HL-60 (cell line): ENCODE measurements at regions not wholly inside any gene's neighbourhood (a gene's known extent, or its start where the extent isn't known, plus 50 kb on each side); places are given as distances from the start of the nearest gene placed in this dataset.
"Not testable (repeated sequence)": the region's sequence is repeated elsewhere in the genome, so short reads cannot be mapped to it uniquely, and the experiment has no call there.

Source experiments
- DNase-seq, 2 experiments: peaks; one replicate each; pipeline ENCODE4 v3.0.0-alpha.2; 2010 to 2020; ENCODE audit warnings: low read depth in 1 of 2, low spot score in 1 of 2
- H3K27ac ChIP-seq: fragments of 250-450 bp; sonication (Bioruptor Pico); replicated peaks from 2 replicates; pipeline ENCODE4 v1.5.1; 2020; ENCODE audit warnings: mild to moderate bottlenecking, moderate library complexity
- H3K27me3 ChIP-seq: fragments of 250-450 bp; sonication (Bioruptor Pico); 2 replicates; pipeline ENCODE4 v1.5.1; 2021; ENCODE audit warnings: mild to moderate bottlenecking, moderate library complexity; ENCODE audit not compliant: insufficient read depth, poor library complexity, severe bottlenecking
- H3K4me3 ChIP-seq: replicated peaks from 2 replicates; pipeline ENCODE4 v1.5.1; 2011; ENCODE audit warnings: mild to moderate bottlenecking, control low read depth, low read length; ENCODE audit not compliant: insufficient read depth
- GABPA ChIP-seq: IDR thresholded peaks from 2 replicates; pipeline ENCODE4 v1.6.1; 2012; ENCODE audit warnings: low read depth
- POLR2AphosphoS5 ChIP-seq: IDR thresholded peaks from 2 replicates; pipeline ENCODE4 v1.6.1; 2012; ENCODE audit warnings: low read depth
- SPI1 ChIP-seq: IDR thresholded peaks from 2 replicates; pipeline ENCODE4 v1.6.1; 2012; ENCODE audit warnings: low read depth, mild to moderate bottlenecking, borderline replicate concordance
- TF ChIP-seq, protein P1 (sequence below): IDR thresholded peaks from 2 replicates; pipeline ENCODE4 v1.6.1; 2012; ENCODE audit warnings: low read depth; ENCODE audit not compliant: insufficient replicate concordance
- TF ChIP-seq, protein P2 (sequence below): IDR thresholded peaks from one replicate; pipeline ENCODE4 v1.5.1; 2011; ENCODE audit warnings: low read length, control low read depth, inconsistent platforms; ENCODE audit not compliant: insufficient read depth

DNA sequence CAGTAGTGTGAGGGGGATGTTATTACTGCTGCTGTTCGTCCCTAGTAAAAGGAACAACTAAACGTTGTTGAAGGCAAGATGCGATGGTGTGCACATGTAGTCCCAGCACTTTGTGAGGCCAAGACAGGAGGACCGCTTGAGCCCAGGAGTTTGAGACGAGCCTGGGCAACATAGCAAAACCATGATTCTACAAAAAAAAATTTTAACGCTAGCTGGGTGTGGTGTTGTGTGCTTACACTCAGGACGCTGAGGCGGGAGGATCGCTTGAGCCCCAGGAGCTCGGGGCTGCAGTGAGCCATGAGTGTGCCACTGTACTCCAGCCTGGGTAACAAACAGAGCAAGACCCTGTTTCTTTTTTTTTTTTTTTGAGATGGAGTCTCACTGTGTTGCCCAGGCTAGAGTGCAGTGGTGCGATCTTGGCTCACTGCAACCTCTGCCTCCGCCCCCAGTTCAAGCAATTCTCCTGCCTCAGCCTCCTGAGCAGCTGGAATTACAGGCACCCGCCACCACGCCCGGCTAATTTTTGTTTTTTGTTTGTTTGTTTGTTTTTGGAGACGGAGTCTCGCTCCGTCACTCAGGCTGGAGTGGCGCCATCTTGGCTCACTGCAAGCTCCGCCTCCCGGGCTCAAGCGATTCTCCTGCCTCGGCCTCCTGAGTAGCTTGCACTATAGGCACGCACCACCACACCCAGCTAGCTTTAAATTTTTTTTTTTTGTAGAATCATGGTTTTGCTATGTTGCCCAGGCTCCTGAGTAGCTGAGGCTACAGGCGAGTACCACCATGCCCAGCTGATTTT, 87.3 kb downstream of the MYL12B start:
- H3K4me3 ChIP-seq, DNase-seq, H3K27me3 ChIP-seq, H3K27ac ChIP-seq: not testable (repeated sequence)

DNA sequence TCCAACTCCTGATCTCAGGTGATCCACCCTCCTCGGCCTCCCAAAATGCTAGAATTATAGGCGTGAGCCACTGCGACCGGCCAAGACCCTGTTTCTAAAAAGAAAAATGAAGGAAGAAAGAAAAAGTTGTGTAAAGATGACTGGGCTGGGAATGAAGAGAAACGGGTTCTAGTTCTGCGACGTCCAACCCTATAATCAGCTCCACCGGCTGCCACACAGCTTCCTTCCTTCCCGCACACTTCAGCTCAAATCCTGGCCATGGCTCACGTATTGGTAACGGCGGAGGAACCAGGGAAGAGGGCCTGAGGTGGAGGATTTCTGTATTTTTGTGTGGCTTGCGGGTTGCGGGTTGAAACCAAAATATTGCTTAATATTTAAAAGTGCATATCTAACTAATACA, 88.1 kb downstream of the MYL12B start:
- TF ChIP-seq POLR2AphosphoS5, result no peak
- TF ChIP-seq, protein P1, sequence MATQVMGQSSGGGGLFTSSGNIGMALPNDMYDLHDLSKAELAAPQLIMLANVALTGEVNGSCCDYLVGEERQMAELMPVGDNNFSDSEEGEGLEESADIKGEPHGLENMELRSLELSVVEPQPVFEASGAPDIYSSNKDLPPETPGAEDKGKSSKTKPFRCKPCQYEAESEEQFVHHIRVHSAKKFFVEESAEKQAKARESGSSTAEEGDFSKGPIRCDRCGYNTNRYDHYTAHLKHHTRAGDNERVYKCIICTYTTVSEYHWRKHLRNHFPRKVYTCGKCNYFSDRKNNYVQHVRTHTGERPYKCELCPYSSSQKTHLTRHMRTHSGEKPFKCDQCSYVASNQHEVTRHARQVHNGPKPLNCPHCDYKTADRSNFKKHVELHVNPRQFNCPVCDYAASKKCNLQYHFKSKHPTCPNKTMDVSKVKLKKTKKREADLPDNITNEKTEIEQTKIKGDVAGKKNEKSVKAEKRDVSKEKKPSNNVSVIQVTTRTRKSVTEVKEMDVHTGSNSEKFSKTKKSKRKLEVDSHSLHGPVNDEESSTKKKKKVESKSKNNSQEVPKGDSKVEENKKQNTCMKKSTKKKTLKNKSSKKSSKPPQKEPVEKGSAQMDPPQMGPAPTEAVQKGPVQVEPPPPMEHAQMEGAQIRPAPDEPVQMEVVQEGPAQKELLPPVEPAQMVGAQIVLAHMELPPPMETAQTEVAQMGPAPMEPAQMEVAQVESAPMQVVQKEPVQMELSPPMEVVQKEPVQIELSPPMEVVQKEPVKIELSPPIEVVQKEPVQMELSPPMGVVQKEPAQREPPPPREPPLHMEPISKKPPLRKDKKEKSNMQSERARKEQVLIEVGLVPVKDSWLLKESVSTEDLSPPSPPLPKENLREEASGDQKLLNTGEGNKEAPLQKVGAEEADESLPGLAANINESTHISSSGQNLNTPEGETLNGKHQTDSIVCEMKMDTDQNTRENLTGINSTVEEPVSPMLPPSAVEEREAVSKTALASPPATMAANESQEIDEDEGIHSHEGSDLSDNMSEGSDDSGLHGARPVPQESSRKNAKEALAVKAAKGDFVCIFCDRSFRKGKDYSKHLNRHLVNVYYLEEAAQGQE, result no peak
- no peak for TF ChIP-seq SPI1
- TF ChIP-seq, protein P2, sequence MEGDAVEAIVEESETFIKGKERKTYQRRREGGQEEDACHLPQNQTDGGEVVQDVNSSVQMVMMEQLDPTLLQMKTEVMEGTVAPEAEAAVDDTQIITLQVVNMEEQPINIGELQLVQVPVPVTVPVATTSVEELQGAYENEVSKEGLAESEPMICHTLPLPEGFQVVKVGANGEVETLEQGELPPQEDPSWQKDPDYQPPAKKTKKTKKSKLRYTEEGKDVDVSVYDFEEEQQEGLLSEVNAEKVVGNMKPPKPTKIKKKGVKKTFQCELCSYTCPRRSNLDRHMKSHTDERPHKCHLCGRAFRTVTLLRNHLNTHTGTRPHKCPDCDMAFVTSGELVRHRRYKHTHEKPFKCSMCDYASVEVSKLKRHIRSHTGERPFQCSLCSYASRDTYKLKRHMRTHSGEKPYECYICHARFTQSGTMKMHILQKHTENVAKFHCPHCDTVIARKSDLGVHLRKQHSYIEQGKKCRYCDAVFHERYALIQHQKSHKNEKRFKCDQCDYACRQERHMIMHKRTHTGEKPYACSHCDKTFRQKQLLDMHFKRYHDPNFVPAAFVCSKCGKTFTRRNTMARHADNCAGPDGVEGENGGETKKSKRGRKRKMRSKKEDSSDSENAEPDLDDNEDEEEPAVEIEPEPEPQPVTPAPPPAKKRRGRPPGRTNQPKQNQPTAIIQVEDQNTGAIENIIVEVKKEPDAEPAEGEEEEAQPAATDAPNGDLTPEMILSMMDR, result no peak
- no peak for TF ChIP-seq GABPA
- Histone ChIP-seq H3K27ac (no peak overlapping the region), H3K27me3 (no peaks in the 10 kb centered on the region), H3K4me3 (no peak overlapping the region)
- peak in 1 of 2 experiments; percentile 38 for DNase-seq

DNA sequence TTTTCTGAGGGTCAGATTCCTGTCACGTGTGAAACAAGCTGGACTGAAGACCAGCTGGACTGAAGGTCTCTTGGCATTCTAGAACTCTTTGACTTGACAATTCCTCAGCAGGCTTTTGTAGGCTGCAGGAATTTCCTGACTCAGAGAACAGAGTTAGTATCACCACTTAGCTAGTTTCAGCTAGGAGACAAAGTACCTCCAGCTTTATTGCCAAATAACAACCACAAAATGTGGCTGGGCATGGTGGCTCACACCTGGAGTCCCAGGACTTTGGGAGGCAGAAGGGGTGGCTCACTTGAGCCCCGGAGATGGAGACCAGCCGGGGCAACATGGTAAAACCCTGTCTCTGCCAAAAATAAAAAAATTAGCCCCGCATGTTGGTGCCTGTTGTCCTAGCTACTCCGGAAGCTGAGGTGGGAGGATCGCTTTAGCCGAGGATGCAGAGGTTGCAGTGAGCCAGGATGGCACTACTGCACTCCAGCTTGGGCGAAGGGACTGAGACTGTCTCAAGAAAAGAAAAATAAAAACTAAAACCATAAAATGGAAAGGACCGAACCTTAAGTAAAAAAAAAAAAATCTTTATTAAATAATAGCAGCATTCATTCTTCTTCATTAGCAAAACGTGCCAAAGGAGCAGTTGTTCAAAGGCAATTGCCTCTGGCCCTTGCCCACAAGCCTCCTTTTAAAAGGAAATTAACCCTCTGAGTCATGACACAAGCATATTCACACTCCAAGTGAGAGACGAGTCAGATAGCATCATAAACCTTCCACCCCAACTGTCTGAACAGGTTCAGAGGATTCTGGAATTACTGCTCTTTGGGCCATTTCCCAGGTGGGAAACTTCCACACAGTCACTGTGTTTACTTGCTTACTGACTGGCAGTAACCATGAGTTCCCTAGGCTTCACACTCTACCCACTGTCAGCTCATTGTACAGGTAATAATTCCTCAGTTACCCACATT, 88.9 kb downstream of the MYL12B start:
- Histone ChIP-seq H3K27ac (no peak overlapping the region), H3K4me3 (no peak overlapping the region), H3K27me3 (no peaks in the 10 kb centered on the region)
- TF ChIP-seq, protein P1, result no peak
- TF ChIP-seq, protein P2, result no peak
- TF ChIP-seq SPI1, result no peak
- no peak for TF ChIP-seq GABPA
- no peak for TF ChIP-seq POLR2AphosphoS5
- DNase-seq, result no peak

DNA sequence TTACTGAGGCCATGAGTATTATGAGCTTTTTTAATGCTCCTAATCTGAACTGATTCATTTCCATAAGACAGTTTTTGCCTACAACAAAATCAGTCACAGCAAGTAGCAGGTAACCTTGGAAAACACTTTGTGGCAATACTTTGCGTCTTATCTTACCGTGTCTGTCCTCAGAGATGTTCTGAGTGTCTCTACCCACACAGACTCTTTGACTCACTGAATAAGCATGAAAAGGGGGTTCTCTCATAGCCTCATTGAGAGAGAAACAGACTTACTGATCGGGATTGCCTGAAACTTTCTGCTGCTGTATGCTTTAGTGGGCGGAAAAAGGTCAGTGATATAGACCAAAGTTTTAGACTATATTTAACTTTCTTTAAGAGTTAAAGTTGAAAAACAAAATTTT, 92.6 kb downstream of the MYL12B start:
- Histone ChIP-seq H3K27ac (no peak overlapping the region), H3K4me3 (no peak overlapping the region), H3K27me3 (no peaks in the 10 kb centered on the region)
- no peak for DNase-seq
- TF ChIP-seq SPI1, result no peak
- TF ChIP-seq, protein P1, result no peak
